ENCODE measurements at regions not wholly inside any gene's neighbourhood (a gene's known extent, or its start where the extent isn't known, plus 50 kb on each side); places are given as distances from the start of the nearest gene placed in this dataset.

DNA sequence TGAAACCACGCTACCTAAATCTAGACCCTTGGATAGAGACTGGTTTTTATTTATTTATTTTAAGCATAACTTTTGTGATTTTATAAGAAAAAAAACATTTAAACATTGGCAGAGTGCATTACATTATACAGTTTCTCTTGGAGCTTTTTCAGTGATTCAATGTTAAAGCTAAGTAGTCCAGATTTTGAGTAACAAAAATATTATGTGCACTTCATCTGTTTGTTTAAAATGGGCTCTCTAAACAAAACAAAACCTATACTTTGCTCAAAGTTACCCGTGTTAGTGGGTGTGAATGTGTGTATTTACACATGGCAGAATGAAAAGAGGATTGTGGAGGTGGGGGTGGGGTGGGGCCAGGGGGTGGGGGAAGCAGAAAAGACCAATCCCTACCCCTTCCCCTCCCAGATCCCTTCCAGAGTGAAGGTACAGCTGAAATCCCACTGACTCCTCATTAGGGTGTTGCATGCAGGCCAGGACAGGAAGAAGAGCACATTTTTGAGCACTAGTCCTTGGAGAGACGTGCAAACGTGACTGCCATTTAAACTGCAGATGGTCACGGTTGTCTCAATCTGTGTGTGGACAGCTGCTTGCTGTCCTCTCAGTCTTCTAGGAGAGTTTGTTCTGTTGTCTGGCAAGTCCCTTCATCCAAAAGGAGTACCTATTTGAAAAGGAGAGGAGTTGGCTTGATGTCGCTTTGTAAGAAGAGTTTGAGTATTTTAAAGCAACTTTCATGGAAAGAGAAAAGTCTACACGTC is 303.0 kb downstream of the ICOS start:
- no peak for DNase-seq

DNA sequence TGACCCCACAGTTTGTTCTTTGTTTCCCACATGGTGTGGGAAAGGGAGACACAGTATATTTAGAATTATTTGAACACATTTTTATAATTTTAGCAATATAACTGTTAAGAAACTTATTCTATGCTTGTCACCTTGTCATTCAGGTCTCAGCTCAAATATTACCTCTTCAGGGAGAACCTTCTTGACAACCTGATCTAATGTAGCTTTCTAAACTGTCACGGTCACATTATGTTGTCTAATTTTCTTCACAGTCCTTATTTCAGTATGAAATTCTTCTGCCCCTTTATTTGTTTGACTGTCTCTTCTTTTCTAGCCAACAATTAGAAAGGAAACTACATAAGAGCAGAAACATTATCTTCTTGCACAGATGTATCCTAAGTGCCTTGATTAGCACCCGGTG is 304.3 kb upstream of the PARD3B start:
- no peak for DNase-seq

- DNase-seq = no peak
Measured at GRCh38 chr2:204249437-204249836, 295.8 kb upstream of the PARD3B start.

- DNase-seq = no peak
Measured at GRCh38 chr2:204250692-204251091, 294.6 kb upstream of the PARD3B start.

- no peak for DNase-seq
Measured at GRCh38 chr2:204251158-204251997, 293.9 kb upstream of the PARD3B start.

- DNase-seq = no peak
Measured at GRCh38 chr2:204251998-204252376, 293.3 kb upstream of the PARD3B start.

- no peak for DNase-seq
Measured at GRCh38 chr2:204255071-204255470, 290.2 kb upstream of the PARD3B start.

- no peak for DNase-seq
Measured at GRCh38 chr2:204255526-204255925, 289.7 kb upstream of the PARD3B start.

DNA sequence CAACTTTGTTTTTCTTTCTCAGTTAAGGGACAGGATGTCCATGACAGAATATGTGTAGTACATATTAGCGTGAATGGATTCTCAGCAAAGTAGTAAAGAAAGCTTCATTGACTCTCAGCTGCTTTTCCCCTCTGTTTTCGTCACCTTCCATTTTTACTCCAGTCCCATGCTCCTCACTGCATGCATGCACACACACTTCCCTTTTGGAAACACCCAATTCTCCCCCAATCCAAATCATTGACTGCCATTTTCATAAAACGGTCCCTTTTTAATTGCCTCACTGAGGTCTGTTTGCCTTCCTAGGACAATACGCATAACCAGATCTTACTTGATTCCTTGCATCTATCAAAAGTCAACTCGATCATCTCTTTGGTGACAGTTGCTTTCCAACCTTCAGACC is 287.5 kb upstream of the PARD3B start:
- no peak for DNase-seq

- no peak for DNase-seq
Measured at GRCh38 chr2:204258890-204259289, 286.4 kb upstream of the PARD3B start.

GRCh38 chr2:204260162-204260877 is 285.0 kb upstream of the PARD3B start:
- DNase-seq = peak; percentile 14

DNA sequence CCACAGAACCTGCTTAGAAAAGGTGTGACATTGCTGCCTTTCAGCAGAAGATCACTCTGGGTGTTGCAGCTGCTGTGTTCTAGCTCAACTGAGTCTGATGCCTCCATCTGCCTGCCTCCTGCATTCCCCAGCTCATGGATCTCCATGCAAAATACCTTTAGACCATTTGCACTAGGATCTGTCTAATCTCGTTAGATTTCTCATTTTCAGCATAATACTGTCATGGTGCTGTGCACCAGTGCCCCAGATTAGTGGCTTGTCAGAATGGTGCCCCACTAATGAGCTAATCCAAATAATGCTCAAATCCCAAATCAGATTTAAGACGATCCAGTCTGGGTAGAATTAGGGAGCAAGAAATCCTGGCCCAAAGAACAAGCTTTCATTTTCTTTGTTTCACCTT is 284.4 kb upstream of the PARD3B start:
- no peak for DNase-seq

DNA sequence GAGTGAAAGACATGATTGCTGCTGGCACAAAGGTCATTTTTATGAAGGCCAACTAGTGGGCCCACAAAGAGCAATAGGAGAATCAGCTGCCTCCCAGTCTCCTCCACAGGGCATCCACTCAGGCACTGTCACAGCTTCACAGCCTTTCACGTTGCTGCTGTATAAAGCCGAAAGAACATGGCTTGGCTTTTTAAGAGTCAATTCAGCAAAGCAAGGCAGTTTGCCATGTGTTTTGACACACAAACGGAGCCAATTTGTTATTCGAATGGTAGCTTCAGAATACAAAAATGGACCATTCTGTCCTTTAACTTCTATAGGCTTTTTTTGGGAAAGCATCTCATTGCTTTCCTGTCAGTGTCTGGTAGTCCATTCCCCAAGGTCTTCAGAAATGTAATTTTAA is 283.4 kb upstream of the PARD3B start:
- DNase-seq = no peak

DNA sequence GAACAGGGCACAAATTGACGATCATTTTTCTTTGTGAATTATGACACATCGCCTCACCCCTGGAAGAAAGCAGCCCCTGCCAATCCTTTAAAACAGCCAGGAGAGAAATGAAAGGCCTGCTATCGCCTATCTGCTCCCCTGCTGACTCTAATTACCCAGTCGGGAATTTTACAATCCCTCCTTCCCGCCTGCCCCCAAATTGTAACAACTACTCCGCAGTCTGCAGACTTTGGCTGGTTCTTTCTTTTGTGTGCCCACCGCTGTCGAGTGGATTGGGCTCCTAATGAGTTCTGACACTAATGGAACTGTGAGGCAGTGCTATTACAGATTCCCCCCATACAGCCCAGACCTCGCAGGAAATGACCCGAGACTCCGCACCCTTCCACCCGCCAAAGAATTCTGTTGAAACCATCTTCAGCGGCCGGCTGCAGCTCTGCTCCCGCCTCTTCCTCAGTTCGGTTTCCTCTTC is 281.2 kb upstream of the PARD3B start:
- no peak for DNase-seq

- DNase-seq = no peak
Measured at GRCh38 chr2:204264621-204265140, 280.6 kb upstream of the PARD3B start.

- DNase-seq = no peak
Measured at GRCh38 chr2:204265681-204266181, 279.5 kb upstream of the PARD3B start.

DNA sequence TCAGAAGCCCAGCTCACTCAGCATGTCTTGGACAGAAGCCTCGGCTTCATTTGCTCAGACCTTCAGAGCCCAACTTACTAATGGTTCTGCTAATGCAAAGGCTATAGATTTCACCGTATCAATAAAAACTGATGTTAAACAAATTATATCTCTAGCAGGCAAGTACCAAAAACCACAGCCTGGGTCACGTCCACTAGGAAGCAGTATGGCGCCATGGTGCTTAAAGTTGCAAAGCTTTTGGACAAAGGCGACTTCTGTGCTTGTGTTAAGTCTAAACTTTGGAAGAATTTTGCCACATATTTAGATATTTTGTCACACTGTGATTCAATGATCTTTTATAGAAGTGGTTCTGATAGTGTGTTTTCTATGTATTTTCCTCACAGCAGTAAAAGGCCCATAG is 276.8 kb upstream of the PARD3B start:
- DNase-seq = no peak

GRCh38 chr2:204268971-204269370 is 276.3 kb upstream of the PARD3B start:
- no peak for DNase-seq

DNA sequence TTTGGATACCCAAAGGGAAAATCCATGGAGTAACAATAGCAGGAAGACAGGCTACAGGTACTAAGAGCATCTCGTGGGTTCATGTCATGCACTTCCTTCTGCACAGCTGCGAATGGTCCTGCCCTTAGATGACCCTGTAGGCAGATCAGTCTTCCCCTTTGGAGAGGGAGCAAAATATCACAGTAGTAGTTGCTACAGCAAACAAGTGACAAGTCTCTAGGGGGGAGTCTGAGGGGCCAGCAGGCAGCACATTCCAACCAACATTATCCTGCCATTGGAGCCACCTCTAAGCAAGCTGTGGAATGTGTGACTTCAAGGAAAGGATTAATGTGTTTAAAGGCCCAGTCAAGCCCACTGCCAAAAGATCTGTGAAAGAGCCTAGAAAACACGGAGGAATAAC is 273.2 kb upstream of the PARD3B start:
- no peak for DNase-seq

GRCh38 chr2:204272610-204273287 is 272.5 kb upstream of the PARD3B start:
- no peak for DNase-seq

DNA sequence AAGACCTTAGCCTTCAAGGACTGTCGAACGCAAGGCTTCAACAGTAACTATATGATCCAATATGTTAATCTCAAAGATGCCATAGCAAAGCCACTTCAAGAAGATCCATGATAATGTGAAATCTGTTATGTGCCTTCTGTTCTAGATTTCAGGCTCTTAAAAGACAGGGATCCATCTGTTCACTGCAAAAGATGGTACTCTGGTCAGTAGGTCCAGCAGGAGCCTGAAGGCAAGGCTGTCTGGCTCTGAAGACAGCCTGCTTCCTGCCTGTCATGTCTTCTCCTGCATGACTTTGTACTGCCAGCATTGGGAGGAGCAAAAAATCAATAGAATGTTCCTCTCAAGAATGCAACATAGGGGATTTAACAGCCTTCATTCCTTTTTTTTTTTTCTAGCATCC is 270.8 kb upstream of the PARD3B start:
- no peak for DNase-seq

GRCh38 chr2:204274991-204275390 is 270.3 kb upstream of the PARD3B start:
- DNase-seq = no peak

- no peak for DNase-seq
Measured at GRCh38 chr2:204277226-204277625, 268.0 kb upstream of the PARD3B start.
